Prostate gland (tissue), 2 donors: ENCODE measurements at regions not wholly inside any gene's neighbourhood (a gene's known extent, or its start where the extent isn't known, plus 50 kb on each side); places are given as distances from the start of the nearest gene placed in this dataset.

Source experiments
- DNase-seq: peaks from one replicate; pipeline ENCODE4 v3.0.0-alpha.2; 2019; ENCODE audit warnings: low spot score
- H3K27ac ChIP-seq, 2 donors: fragments of 200-600 bp; sonication (generic); 2 replicates each; pipeline ENCODE4 v1.5.1; 2017 to 2019
- H3K27me3 ChIP-seq: fragments of 200-600 bp; sonication (generic); replicated peaks from 2 replicates; pipeline ENCODE4 v1.5.1; 2019; ENCODE audit not compliant: insufficient read depth
- H3K36me3 ChIP-seq, 2 donors: fragments of 200-600 bp; sonication (generic); 1 replicate in 1 of 2; 2 replicates in 1 of 2; pipeline versions ENCODE4 v1.5.1 to v1.8.1; 2017 to 2019
- H3K4me1 ChIP-seq: fragments of 200-600 bp; sonication (generic); replicated peaks from 2 replicates; pipeline ENCODE4 v1.5.1; 2019
- H3K4me3 ChIP-seq, 2 donors: fragments of 200-600 bp; sonication (generic); 2 replicates each; pipeline ENCODE4 v1.5.1; 2017 to 2019
- H3K9me3 ChIP-seq: fragments of 200-600 bp; sonication (generic); 2 replicates; pipeline ENCODE4 v1.5.1; 2017
- POLR2A ChIP-seq: fragments of 450-650 bp; IDR thresholded peaks from one replicate; pipeline ENCODE4 v1.6.1; 2016; ENCODE audit warnings: antibody characterized with exemption, mild to moderate bottlenecking
- POLR2AphosphoS5 ChIP-seq: sonication (generic); formaldehyde crosslinking; IDR thresholded peaks from one replicate; pipeline ENCODE4 v1.6.1; 2017; ENCODE audit warnings: antibody characterized with exemption
- WGBS: methylation state at CpG from one replicate; pipeline ENCODE4 v1.1.5; 2018; 5-methylcytosine and 5-hydroxymethylcytosine counted together
- intact Hi-C: fragments of 100-400 bp; cut with DNase I; formaldehyde crosslinking; loops from one replicate; pipeline ENCODE4 v1.14.2; 2022
- TF ChIP-seq, protein P1 (sequence below), 4 experiments: fragments of 200-600 bp in 2 of 4; fragments of 450-650 bp in 2 of 4; sonication (generic) in 2 of 4; IDR thresholded peaks; 1 replicate in 3 of 4; 2 replicates in 1 of 4; pipeline ENCODE4 v1.5.1; 2016 to 2019; ENCODE audit warnings: antibody characterized with exemption in 4 of 4, mild to moderate bottlenecking in 2 of 4, moderate library complexity in 2 of 4

DNA sequence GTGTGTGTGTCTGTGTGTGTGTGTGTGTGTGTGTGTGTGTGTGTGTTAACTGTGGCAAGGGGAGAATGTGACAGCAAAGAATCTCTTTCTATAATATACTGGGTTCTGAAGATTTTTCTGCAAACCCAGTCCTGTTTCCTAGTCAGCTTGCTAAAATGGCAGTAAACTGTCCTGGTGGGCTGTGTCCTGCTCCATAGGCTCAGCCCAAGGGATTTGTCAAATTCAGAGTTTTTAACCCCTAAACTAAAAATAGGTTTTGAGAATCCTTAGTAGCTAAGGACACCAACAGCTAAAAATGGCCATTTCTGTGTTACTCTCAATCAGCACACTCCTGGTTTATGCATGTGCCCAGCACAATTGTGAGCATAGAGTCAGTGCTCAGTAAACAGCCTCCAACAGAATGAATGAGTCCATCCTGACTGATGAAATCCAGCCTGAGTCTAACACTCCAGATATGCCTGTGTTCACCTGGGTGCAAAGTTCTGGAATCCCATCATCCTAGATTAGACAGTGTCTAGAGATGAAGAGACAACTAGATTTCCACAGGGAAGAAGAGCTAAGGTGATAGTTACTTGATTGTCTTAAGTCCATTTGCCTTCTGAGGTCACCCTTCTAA lies 192.6 kb downstream of the TTC6 start:
- Histone ChIP-seq H3K9me3 (no peaks in the 10 kb centered on the region), H3K36me3 (no peaks in the 10 kb centered on the region), H3K27me3 (no peaks in the 10 kb centered on the region), H3K4me1 (no peaks in the 10 kb centered on the region), H3K27ac (no peak overlapping the region), H3K4me3 (no peak overlapping the region)
- TF ChIP-seq, protein P1, sequence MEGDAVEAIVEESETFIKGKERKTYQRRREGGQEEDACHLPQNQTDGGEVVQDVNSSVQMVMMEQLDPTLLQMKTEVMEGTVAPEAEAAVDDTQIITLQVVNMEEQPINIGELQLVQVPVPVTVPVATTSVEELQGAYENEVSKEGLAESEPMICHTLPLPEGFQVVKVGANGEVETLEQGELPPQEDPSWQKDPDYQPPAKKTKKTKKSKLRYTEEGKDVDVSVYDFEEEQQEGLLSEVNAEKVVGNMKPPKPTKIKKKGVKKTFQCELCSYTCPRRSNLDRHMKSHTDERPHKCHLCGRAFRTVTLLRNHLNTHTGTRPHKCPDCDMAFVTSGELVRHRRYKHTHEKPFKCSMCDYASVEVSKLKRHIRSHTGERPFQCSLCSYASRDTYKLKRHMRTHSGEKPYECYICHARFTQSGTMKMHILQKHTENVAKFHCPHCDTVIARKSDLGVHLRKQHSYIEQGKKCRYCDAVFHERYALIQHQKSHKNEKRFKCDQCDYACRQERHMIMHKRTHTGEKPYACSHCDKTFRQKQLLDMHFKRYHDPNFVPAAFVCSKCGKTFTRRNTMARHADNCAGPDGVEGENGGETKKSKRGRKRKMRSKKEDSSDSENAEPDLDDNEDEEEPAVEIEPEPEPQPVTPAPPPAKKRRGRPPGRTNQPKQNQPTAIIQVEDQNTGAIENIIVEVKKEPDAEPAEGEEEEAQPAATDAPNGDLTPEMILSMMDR (IDR thresholded peaks at IDR 0.05), result no peak
- TF ChIP-seq POLR2AphosphoS5 (no peak), POLR2A (no peak)
- intact Hi-C loops, result no loop called here
- no peak for DNase-seq

DNA sequence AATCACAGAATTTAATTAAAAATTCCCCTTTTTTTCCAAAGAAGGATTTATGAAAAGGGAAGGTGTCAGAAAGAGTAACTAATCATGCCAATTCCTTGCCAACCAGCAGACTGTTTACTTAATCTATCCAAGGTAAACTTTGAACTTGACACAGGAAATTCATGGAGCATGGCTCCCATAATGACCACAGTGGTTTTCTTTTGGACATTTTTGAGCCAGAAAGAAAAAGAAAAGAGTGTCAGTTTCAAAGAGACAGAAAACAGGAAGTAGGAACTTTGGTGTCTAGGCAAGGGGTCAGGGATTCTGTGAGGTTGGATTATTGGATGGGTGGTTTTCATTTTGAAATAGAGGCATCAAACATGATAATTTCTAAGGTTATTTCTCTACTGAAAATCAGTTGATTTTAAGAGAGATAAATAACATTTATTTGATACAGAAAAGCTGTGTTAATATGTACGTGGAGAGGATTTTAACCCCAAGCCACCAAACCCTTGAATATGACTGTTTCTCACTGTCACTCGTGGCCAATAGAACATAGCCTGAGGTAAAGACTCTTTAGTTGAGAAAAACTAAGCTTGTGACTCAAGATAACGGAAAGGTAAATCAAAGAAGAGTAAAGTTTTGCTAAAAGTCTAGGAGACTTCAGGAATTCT lies 196.1 kb downstream of the TTC6 start:
- TF ChIP-seq POLR2AphosphoS5 (no peak), POLR2A (no peak)
- TF ChIP-seq, protein P1 (IDR thresholded peaks at IDR 0.05), result no peak
- no peak for DNase-seq
- 71% methylated on average over 3 of the region's 3 CpGs for WGBS
- Histone ChIP-seq H3K27ac (no peak overlapping the region), H3K36me3 (no peaks in the 10 kb centered on the region), H3K9me3 (no peaks in the 10 kb centered on the region), H3K27me3 (no peaks in the 10 kb centered on the region), H3K4me3 (no peak overlapping the region), H3K4me1 (no peaks in the 10 kb centered on the region)
- intact Hi-C loops, result no loop called here

DNA sequence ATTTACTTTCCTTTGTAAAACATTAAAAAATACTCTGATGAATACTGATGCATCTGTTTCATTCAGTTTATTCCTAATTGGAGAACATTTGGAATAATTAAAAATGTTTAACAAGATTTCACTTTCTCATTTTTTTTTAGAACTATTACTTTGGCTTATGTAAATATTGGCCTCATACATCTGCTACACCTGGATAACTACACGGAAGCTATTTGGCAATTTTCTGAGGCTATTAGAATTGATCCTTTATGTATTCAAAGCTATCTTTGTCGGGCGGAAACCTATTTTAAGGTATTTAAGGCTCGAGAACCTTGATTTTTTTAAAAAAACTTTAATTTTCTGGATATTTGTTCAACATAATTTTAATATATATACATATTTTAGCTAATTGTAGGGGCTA lies 196.7 kb downstream of the TTC6 start:
- 69% methylated on average over 4 of the region's 4 CpGs for WGBS
- TF ChIP-seq, protein P1 (IDR thresholded peaks at IDR 0.05), result no peak
- TF ChIP-seq POLR2AphosphoS5 (no peak), POLR2A (no peak)
- Histone ChIP-seq H3K27ac (no peak overlapping the region), H3K9me3 (no peaks in the 10 kb centered on the region), H3K4me3 (no peak overlapping the region), H3K4me1 (no peaks in the 10 kb centered on the region), H3K27me3 (no peaks in the 10 kb centered on the region), H3K36me3 (no peaks in the 10 kb centered on the region)
- intact Hi-C loops, result no loop called here
- DNase-seq, result no peak

DNA sequence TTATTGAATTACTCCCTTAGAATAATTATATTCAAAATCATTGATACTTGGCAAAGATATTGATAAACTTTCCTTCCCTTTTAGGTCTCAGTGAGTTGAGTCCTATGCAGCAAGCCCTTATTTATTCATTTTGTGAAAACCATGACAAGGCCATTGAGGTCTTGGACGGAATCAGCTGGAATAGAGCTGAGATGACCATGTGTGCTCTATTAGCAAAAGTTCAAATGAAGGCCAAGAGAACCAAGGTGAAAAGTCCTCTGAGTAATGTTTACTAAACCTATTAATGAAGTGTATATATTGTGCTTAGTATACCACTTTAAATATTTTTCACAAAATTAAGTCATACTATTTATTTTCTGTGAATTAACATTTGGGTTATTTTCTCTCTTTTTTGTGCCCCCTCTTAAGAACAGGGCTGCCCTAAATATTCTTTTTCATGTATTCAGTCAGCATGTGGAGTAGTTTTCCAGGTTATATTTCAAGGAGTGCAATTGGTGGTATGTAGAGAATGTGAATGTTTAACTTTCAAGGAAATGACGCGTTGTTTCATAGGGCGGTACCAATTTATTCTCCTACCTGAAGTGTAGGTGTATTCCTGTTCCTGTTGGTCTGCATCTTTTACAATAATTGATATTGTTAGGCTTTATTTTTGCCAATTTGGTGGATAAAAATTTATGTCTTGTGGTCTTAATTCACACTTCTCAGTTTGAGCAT lies 201.4 kb downstream of the TTC6 start:
- no peak overlapping the region for H3K27ac ChIP-seq
- TF ChIP-seq POLR2A (no peak), POLR2AphosphoS5 (no peak)
- TF ChIP-seq, protein P1 (IDR thresholded peaks at IDR 0.05), result no peak
- intact Hi-C loops, result no loop called here
- H3K4me3 ChIP-seq, result no peak overlapping the region
- no peaks in the 10 kb centered on the region for H3K27me3 ChIP-seq
- no peaks in the 10 kb centered on the region for H3K9me3 ChIP-seq
- H3K36me3 ChIP-seq, result no peaks in the 10 kb centered on the region
- WGBS, result 71% methylated on average over 4 of the region's 4 CpGs
- H3K4me1 ChIP-seq, result no peaks in the 10 kb centered on the region
- DNase-seq, result no peak

DNA sequence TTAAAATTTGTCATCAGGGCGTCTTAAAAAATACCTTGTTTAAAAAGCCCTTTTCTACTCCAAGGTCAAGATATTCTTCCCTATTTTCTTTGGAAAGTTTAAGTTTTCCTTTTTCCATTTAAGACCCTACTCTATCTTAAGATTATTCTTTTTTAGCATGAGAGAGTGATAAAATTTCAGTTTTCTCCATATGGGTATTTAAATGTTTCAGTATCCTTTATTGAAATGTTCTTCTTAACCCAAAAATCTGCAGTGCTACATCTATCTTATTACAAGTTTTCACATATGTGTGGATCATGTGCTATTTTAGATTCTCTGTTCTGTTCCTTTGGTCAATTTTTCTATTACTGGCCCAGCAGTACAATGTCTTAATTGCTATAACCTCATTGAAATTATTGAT lies 202.2 kb downstream of the TTC6 start:
- intact Hi-C loops, result no loop called here
- Histone ChIP-seq H3K27me3 (no peaks in the 10 kb centered on the region), H3K4me3 (no peak overlapping the region), H3K27ac (no peak overlapping the region), H3K4me1 (no peaks in the 10 kb centered on the region), H3K36me3 (no peaks in the 10 kb centered on the region), H3K9me3 (no peaks in the 10 kb centered on the region)
- DNase-seq, result no peak
- TF ChIP-seq POLR2A, result no peak
- TF ChIP-seq, protein P1 (IDR thresholded peaks at IDR 0.05), result no peak
- no peak for TF ChIP-seq POLR2AphosphoS5
- WGBS, result 0% methylated on average over 1 of the region's 1 CpG
